Stimulated activated naive B cell treated with anti-CD40 and anti-IgM and Interleukin-4, amounts not matched to agents 10 μg/mL and 1 μg/mL and 100 μg/mL, for 72 hours (primary cell): ENCODE measurements at regions not wholly inside any gene's neighbourhood (a gene's known extent, or its start where the extent isn't known, plus 50 kb on each side); places are given as distances from the start of the nearest gene placed in this dataset.

Source experiments
- ATAC-seq, 2 donors: fragments of 150-1000 bp; cut with Tn5 transposase; replicated peaks; 2 replicates each; pipeline ENCODE4 v1.10.0; 2021; ENCODE audit warnings: moderate library complexity in 1 of 2
- DNase-seq: peaks from one replicate; pipeline ENCODE4 v3.0.0; 2021
- H3K27ac Mint-ChIP-seq: one replicate; pipeline ENCODE4 v1.8.0; 2022; ENCODE audit warnings: mild to moderate bottlenecking, mixed read lengths
- H3K27me3 Mint-ChIP-seq, 2 donors: one replicate each; pipeline ENCODE4 v1.8.0; 2022; ENCODE audit warnings: mixed read lengths in 2 of 2
- H3K36me3 Mint-ChIP-seq, 2 donors: one replicate each; pipeline ENCODE4 v1.8.0; 2022; ENCODE audit warnings: mixed read lengths in 2 of 2, mild to moderate bottlenecking in 1 of 2
- H3K4me1 Mint-ChIP-seq, 2 donors: one replicate each; pipeline ENCODE4 v1.8.0; 2022; ENCODE audit warnings: mixed read lengths in 2 of 2, mild to moderate bottlenecking in 1 of 2
- H3K4me3 Mint-ChIP-seq, 2 donors: one replicate each; pipeline ENCODE4 v1.8.0; 2022; ENCODE audit warnings: mild to moderate bottlenecking in 2 of 2, mixed read lengths in 2 of 2, moderate library complexity in 1 of 2
- H3K9me3 Mint-ChIP-seq, 2 donors: one replicate each; pipeline ENCODE4 v1.8.0; 2022; ENCODE audit warnings: mixed read lengths in 2 of 2, mild to moderate bottlenecking in 1 of 2

DNA sequence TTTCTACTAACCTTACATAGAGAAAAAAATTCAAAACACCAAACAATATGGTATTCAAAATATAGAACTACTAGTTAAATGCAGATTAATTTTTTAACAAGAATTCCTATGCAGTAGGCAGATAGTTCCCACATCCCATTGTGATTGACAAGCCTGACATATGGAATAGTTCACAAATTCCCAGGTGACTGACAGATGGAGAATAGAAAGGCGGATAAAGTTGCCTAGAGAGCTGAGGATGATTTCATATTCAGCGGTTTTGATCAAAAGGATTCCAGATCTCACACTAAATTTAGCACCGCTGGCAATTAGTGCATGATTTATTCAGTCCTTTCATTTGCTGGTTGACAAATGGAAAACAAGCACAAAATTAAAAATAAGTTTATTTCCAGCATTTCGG, 733.7 kb upstream of the POU3F3 start:
- H3K9me3 Mint-ChIP-seq: peaks cover 0 to 1% of the 10 kb centered on the region in 2 donors

DNA sequence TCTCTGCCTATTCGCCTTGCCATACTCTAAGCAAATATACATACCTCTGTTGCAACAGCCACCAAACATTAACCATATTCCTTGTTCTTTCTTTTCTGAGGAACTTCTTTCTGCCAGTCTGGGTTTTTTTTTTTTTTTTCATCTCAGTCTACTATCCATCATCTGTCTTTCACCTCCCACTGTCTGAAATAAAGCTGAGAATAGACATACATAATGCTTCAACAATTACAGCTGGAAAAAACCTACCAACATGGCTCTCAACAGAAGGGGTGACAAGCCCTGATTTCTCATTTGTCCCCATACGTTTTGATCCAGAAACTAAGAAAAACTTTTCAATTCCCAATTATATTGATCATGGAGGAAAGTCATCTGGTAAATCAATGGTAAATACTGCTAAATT, 728.8 kb upstream of the POU3F3 start:
- Mint-ChIP-seq H3K27me3 (no peaks in the 10 kb centered on the region), H3K36me3 (no peaks in the 10 kb centered on the region), H3K4me3 (no peak overlapping the region), H3K4me1 (no peaks in the 10 kb centered on the region), H3K9me3 (peaks cover 0 to 1% of the 10 kb centered on the region in 2 donors), H3K27ac (no peak overlapping the region)
- no peak for DNase-seq
- no peak for ATAC-seq

More for the DNA sequence above, 733.7 kb upstream of the POU3F3 start:
- no peak overlapping the region for H3K27ac Mint-ChIP-seq
- ATAC-seq: no peak
- no peak overlapping the region for H3K4me3 Mint-ChIP-seq
- no peaks in the 10 kb centered on the region for H3K27me3 Mint-ChIP-seq
- no peak for DNase-seq
- H3K4me1 Mint-ChIP-seq: no peaks in the 10 kb centered on the region
- H3K36me3 Mint-ChIP-seq: no peaks in the 10 kb centered on the region

DNA sequence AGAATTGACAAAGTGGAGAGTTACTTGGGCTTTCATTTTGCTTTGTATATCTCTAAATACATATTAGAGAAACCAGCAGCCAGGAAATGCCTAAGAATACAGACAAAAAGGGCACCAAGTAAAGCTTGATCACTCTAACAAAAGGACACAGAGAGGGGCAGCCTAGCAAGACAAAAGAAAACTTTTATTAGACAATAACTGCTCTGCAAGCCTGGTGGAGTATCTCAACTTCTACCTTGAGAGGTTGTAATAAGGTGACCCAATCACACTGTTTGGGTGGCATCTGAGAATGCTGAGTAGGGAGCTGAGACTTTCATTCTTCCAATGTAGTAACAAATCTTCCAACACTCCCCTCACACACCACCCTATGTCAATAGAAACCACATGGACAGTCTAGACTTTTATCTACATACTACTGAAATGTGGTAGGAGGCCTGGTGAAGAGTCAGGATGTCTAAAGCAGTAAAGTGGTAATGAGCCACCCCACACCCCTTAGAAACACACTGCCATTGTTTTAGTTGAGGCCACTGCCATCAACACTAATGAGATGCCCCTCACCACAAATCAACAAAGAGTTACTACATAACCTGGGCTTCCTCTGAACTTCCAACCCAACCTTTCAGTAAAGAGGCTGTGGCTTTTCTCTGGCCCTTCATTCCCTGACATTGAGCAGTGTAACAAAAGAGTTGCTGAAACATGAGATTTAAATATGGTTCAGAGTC, 726.7 kb upstream of the POU3F3 start:
- Mint-ChIP-seq H3K36me3 (no peaks in the 10 kb centered on the region), H3K4me3 (no peak overlapping the region), H3K9me3 (peaks cover 0 to 1% of the 10 kb centered on the region in 2 donors), H3K27me3 (no peaks in the 10 kb centered on the region), H3K27ac (no peak overlapping the region), H3K4me1 (no peaks in the 10 kb centered on the region)
- DNase-seq: no peak
- ATAC-seq: no peak

GRCh38 chr2:104140361-104140760, 713.6 kb upstream of the POU3F3 start:
- peaks cover 0 to 4% of the 10 kb centered on the region in 2 donors for H3K27me3 Mint-ChIP-seq
- no peak overlapping the region for H3K27ac Mint-ChIP-seq
- DNase-seq (no peak), ATAC-seq (no peak)
- H3K36me3 Mint-ChIP-seq: no peaks in the 10 kb centered on the region
- peaks cover 0 to 3% of the 10 kb centered on the region in 2 donors for H3K9me3 Mint-ChIP-seq
- no peak overlapping the region for H3K4me3 Mint-ChIP-seq
- no peaks in the 10 kb centered on the region for H3K4me1 Mint-ChIP-seq

- no peak for ATAC-seq
These were observed 695.7 kb upstream of the POU3F3 start for GRCh38 chr2:104158191-104158590.

DNA sequence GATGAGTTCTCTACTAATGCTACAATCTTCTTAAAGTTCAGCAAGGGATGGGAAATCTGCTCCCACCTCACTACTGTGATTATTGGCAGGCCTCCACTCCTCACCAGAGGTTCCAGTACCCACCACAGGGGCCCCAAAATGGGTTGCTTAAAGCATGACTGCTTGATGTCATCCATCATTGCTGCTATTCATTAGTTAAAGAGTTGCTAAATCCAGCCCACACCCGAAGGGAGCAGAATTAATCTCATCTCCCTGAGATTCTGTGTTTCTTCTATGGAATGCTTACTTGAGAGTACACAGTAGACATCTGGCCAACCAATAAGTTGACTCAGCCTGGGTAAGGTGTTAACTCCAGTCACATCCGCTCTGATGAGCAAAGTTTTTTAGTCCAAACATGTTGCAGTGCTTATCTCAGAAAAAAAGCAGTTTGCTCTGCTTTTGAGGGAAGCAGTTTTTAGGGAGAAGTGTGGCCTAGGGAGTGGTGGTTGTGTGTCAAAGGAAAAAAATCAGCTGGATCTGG, 690.2 kb upstream of the POU3F3 start:
- ATAC-seq (no peak), DNase-seq (no peak)
- H3K36me3 Mint-ChIP-seq: no peaks in the 10 kb centered on the region
- no peak overlapping the region for H3K4me3 Mint-ChIP-seq
- no peaks in the 10 kb centered on the region for H3K27me3 Mint-ChIP-seq
- H3K4me1 Mint-ChIP-seq: no peaks in the 10 kb centered on the region
- H3K9me3 Mint-ChIP-seq: no peaks in the 10 kb centered on the region
- H3K27ac Mint-ChIP-seq: no peak overlapping the region

More at GRCh38 chr2:104158191-104158590, 695.7 kb upstream of the POU3F3 start:
- Mint-ChIP-seq H3K4me3 (no peak overlapping the region), H3K9me3 (no peaks in the 10 kb centered on the region), H3K27ac (no peak overlapping the region), H3K27me3 (no peaks in the 10 kb centered on the region), H3K36me3 (no peaks in the 10 kb centered on the region), H3K4me1 (no peaks in the 10 kb centered on the region)
- DNase-seq: no peak

- Mint-ChIP-seq H3K27ac (no peak overlapping the region), H3K36me3 (no peaks in the 10 kb centered on the region), H3K4me3 (no peak overlapping the region), H3K27me3 (no peaks in the 10 kb centered on the region), H3K4me1 (no peaks in the 10 kb centered on the region), H3K9me3 (no peaks in the 10 kb centered on the region)
- DNase-seq (no peak), ATAC-seq (no peak)
These were observed 689.1 kb upstream of the POU3F3 start for GRCh38 chr2:104164721-104165252.

GRCh38 chr2:104177179-104177578, 676.7 kb upstream of the POU3F3 start:
- H3K4me1 Mint-ChIP-seq: no peaks in the 10 kb centered on the region
- H3K27ac Mint-ChIP-seq: no peak overlapping the region
- H3K27me3 Mint-ChIP-seq: no peaks in the 10 kb centered on the region
- DNase-seq (no peak), ATAC-seq (no peak)
- H3K9me3 Mint-ChIP-seq: peaks cover 16 to 21% of the 10 kb centered on the region in 2 donors
- H3K4me3 Mint-ChIP-seq: no peak overlapping the region
- H3K36me3 Mint-ChIP-seq: no peaks in the 10 kb centered on the region

DNA sequence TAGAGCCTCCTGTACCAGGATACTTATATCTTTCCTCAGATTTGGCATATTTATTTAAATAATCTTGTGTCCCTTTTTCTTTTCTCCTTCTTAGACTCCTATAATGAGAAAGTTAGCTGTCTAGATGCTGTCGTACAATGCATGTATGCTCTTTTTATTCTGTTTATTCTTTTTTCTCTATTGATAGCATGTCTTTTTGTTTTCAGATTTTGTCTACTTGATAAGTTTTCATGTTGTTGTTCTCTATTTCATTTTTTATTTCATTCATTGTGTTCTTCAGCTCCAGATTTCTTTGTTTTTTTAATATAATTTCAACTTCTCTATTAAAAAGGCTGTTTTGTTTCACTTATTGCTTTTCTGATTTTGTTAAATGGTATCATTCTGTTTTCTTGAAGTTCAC, 674.3 kb upstream of the POU3F3 start:
- Mint-ChIP-seq H3K4me1 (no peaks in the 10 kb centered on the region), H3K4me3 (no peak overlapping the region), H3K36me3 (no peaks in the 10 kb centered on the region), H3K27me3 (no peaks in the 10 kb centered on the region), H3K9me3 (peaks cover 18 to 24% of the 10 kb centered on the region in 2 donors), H3K27ac (no peak overlapping the region)
- ATAC-seq: no peak
- no peak for DNase-seq

GRCh38 chr2:104200533-104201168, 653.3 kb upstream of the POU3F3 start:
- no peaks in the 10 kb centered on the region for H3K27me3 Mint-ChIP-seq
- no peak for DNase-seq
- peaks cover 0 to 1% of the 10 kb centered on the region in 2 donors for H3K9me3 Mint-ChIP-seq
- H3K4me1 Mint-ChIP-seq: no peaks in the 10 kb centered on the region
- no peaks in the 10 kb centered on the region for H3K36me3 Mint-ChIP-seq
- H3K4me3 Mint-ChIP-seq: no peak overlapping the region
- H3K27ac Mint-ChIP-seq: no peak overlapping the region
- ATAC-seq: no peak

DNA sequence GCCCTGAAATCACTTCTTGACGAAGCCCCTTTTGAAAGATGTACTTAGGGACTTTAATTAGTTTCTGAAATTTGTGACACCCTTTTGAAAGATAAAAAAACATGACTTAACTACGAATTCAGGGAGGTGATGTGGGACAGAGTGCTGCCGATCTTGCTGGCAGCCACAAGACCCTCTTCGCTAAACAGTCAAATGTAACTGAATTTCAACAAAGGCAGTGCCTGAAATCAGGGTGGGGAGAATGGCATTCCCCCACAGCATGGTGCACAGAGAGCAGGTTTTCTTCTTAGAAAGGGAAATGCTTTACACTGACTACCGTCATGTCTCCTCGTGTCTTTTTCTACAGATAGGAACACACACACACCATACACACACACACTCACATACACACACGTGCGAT, 640.2 kb upstream of the POU3F3 start:
- DNase-seq (no peak), ATAC-seq (no peak)
- peaks cover 0 to 4% of the 10 kb centered on the region in 2 donors for H3K9me3 Mint-ChIP-seq
- H3K27ac Mint-ChIP-seq: no peak overlapping the region
- no peak overlapping the region for H3K4me3 Mint-ChIP-seq
- H3K4me1 Mint-ChIP-seq: no peaks in the 10 kb centered on the region
- H3K27me3 Mint-ChIP-seq: no peaks in the 10 kb centered on the region
- no peaks in the 10 kb centered on the region for H3K36me3 Mint-ChIP-seq

DNA sequence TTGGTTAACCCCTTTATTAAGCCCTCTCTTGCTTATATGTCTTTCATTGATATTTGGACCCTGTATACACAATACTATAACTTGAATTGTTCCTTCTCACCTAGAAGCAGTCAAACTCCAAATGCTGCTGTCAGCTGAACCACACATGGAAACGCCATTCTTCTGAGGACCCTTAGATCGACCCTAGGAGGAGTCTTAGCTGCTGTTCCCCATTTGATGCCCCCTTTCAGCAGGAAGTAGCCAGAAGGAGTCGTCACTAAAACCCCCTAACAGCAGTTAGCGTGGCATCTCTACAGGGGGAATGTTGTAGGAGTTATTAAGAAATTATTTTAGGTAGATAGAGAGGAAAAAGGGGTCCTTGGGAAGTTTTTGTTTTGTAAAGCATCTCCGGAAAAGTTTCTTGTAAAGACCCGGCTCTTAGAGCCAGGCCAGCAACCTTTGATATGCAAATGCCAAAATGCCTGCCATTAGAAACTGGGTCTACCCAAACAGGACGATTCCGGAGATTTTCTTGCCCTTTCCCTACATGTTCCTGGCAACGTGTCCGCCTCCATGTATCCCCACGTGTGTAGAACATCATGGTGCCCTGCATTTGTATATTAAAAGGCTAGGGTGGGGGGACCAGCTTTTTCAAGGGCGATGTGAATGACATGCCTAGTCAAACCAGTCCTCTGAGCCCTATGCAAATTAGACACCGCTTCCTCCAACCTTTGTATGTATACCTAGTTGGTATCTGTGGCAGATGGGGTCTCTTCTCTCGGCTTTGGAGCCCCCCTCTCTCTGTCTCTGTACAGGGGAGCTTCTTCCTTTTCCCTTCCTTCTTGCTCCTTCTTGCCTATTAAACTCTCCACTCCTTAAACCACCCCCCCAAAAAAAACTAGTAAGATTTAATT, 638.4 kb upstream of the POU3F3 start:
- ATAC-seq: no peak
- Mint-ChIP-seq H3K27ac (no peak overlapping the region), H3K4me1 (no peaks in the 10 kb centered on the region), H3K9me3 (peaks cover 0 to 4% of the 10 kb centered on the region in 2 donors), H3K27me3 (no peaks in the 10 kb centered on the region), H3K36me3 (no peaks in the 10 kb centered on the region), H3K4me3 (no peak overlapping the region)
- no peak for DNase-seq

DNA sequence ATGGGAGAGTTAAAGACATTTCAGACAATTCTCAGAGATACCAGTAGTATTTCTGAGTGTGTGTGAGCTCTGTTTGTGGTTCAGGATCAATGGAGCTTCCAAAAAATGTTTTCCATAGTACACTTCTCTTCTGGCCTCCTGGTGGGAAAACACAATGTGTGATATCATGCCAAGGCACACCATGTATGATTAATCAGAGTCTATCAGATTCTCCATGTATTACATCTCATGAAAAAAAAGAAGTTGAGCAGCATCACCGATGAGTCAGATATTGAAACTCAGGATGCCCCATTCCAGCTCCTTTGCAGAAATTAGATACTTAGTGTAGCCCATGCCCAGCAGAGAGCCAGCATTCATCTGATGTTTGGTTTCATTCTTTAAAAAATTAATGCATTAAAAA, 620.3 kb upstream of the POU3F3 start:
- Mint-ChIP-seq H3K27ac (no peak overlapping the region), H3K36me3 (no peaks in the 10 kb centered on the region), H3K4me1 (no peaks in the 10 kb centered on the region), H3K27me3 (no peaks in the 10 kb centered on the region), H3K9me3 (peaks cover 5% of the 10 kb centered on the region in 2 donors), H3K4me3 (no peak overlapping the region)
- ATAC-seq (no peak), DNase-seq (no peak)

DNA sequence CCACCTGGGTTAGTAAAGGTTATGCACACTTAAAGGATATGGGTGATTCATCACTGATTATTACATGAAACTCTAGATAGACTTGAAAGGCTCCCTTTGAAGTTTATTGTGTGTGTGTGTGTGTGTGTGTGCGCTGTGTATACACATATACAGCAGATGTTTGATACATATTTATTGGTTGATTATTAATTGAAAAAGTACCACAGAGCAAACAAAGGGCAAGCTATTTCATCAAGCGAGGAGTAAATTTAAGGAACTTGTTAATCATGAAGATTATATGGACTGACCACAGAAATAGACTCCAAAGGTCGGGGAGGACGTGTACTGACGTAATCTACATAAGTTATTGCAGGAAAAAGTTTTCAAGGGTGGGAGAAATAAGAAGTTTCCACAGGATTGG, 617.4 kb upstream of the POU3F3 start:
- DNase-seq (no peak), ATAC-seq (no peak)
- no peak overlapping the region for H3K27ac Mint-ChIP-seq
- no peaks in the 10 kb centered on the region for H3K27me3 Mint-ChIP-seq
- H3K9me3 Mint-ChIP-seq: peaks cover 13 to 21% of the 10 kb centered on the region in 2 donors
- H3K36me3 Mint-ChIP-seq: peaks cover 0 to 2% of the 10 kb centered on the region in 2 donors
- no peaks in the 10 kb centered on the region for H3K4me1 Mint-ChIP-seq
- no peak overlapping the region for H3K4me3 Mint-ChIP-seq
